HS-5 (cell line): ENCODE measurements at regions not wholly inside any gene's neighbourhood (a gene's known extent, or its start where the extent isn't known, plus 50 kb on each side); places are given as distances from the start of the nearest gene placed in this dataset.
"Not testable (repeated sequence)": the region's sequence is repeated elsewhere in the genome, so short reads cannot be mapped to it uniquely, and the experiment has no call there.

ENCODE experiments used
- DNase-seq: peaks from one replicate; pipeline ENCODE4 v3.0.0-alpha.2; 2012; ENCODE audit warnings: low read depth

DNA sequence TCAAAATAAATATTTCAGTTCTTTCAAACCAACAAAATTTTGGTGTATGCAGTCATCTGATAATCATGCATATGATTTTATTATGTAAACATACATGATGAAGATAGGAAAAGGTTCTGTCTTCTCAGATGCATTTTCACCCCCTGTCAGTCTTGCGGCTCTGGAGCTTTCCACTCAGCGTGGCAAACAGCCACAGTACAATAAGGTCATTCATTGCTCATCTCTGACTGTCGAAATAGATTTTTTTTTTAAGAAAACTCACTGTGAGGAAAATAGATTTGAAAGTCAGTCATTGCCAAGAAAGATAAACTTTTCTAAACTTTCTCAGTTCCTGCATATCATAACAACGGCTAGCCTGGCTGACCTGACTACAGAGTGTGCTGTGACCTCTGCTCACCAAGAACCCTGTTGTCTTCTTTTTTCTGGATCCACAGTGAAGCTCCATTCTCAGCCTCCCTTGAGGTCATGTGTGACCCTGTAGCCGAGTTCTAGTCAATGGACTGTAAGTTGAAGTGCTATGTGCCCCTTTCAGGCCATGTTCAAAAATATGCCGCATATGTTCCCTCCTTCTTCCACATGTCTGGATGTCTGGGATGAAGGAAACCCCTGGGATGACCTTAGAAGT is 519.6 kb downstream of the KLF5 start:
- no peak for DNase-seq

DNA sequence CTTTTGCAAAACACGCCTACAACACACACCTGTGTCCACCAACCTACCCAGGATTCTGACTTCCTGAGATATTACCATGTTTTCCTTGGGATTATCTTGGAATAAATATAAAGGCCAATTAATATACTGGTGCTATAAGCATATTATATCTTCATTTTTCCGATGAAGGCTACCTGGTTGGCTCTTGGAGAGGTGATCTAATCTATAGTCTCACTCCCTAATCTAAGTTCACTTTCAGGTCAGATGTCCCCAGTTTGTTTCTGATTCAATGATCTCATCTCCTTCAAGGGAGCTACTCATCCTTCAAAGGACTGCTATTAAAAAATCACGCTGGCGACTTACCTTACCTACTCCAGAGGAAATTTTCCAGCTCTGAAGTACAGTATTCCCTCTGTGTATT is 517.5 kb downstream of the KLF5 start:
- DNase-seq = no peak

DNA sequence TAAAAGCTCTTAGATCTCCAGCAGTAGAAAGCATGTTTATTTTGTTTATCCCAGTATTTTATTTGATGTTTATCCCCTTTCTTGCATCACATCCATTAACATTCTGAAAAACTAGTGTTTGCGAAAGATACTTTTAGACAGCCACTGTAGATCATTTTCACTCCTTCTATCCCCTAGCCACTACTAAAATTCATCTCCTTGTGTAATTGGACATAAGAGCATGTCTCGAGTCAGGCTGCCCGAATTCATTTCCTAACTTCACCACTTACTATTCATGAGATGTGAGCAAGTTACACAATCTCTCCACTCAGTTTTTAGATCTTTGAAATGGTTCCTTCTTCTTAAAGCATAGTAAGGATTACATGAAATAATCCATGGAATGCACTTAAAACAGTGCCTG is 514.0 kb downstream of the KLF5 start:
- DNase-seq = no peak

DNA sequence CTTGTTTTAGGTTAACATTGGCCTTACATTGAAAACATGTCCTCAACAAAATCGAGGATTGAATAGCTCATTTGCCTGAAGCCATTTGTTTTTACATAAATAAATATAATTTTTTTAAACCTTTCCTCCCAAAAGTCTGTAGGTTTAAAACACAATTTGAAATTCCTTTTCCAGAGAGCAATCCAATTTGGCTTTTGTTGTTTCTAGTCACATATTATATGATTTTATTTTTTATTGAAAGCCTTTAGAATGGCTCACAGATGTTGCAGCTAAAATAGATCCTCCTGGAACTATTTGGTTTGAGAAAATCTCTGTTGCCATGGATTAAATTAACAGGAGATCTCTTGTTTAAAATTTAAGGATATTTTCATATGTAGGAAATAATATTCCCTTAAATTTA is 512.6 kb downstream of the KLF5 start:
- DNase-seq = no peak

DNA sequence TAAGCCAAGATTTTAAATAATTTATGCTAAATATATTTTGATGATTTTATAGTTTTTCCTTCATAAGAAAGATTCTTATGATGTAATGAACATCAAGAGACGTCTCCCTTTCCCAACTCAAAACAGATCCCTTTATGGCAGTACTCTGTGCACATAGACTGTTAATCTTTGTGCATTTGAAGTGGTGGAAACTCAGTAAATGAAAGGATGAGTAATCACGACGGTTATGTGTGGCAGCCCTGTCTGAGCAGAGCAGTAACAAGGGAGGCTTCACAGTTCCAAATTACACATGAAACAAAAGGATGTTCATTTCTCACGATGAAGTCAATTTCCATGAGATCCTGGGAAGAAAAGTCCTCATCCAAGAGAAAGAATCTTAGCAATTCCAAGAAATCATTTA is 498.1 kb downstream of the KLF5 start:
- DNase-seq = no peak

DNA sequence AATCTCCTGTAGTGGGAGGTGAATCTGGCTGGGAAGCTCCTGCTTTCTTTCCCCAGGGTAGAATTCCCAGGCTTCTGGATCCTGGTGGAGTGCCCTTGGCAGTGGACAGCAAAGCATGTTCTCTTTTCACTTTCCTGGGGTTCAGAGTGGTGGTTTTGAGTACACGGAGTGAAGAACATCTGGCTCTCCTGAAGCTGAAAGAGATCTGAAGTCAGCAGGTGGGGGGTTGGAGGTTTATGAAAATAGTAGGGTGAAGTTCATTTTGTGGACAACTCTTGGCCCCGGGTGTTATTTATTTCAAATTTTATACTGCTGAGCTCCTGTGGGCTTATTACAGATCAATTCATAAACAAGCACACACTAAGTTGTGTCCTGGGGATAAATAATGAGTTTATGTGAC is 497.3 kb downstream of the KLF5 start:
- no peak for DNase-seq

DNA sequence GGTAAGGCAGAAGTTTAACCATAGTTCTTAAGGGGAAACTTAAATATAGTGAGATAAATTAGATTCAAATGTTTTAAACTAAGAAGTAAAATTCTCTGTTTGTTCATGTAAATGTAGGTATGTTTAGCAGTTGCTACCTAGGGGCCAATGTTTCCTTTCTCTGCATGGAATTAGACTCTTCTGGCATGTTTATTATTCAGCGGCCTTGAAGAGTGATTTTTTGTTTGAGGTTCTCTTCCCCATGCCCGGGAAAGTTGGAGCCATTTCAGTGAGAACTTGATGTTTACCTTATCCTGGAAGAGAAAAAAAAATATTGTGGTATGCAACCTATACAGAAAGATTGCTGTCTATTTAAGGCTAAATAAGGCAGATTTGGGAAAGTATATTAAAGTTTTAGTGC is 492.9 kb downstream of the KLF5 start:
- no peak for DNase-seq

DNA sequence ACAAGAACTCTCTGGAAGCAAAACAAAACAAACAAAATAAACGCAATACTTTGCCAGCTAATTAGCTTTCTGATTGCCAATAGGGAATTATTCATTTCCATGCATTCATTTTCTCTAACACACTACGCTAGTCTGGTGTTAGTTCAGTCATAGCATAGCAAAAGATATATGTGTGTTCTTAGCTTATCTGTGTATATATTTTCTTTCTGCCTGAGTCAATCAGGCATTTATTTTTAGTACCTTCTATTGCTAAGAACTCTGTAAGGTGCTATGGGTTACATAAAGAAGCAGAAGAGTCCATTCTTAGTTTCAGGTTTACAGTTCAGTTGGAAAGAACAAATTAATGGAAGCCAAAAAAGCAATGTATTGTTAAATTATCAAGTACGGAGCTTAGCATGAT is 490.9 kb downstream of the KLF5 start:
- no peak for DNase-seq

DNA sequence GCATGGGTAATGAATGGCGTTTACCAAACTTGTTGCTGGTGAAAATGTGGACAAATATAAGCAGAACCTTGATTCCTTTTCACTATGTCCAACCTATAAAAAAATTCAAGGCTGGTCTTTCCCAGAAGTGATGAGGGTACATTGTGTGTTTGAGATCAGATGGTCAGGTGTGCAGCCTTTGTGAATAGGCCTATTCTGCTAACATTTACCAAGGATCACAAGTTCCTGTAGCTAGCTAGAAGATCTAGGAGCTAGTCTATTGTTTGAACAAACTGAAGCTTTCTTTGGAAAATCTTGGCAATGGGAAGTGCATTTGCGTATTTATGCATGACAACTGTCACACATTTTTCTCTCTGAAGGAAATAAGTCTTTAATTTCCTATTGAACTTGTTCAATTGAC is 489.6 kb downstream of the KLF5 start:
- DNase-seq = no peak

DNA sequence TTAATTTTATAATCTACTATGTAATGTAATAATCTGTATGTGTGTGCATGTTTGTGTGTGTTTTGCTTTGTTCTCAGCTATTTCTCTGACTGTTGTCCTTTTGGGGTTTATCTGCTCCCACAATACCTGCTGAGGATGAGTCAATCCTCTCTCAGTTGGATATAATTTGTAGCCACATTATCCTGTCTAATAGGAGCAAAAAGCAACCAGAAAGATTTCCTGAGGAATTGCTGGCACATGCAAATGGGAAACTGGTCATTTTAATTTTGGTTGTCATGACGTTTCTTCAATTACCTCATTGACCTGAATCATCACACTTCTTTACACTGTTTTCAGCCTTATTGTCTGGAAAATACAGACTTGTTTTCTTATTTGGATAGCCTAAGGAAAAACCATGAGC is 488.4 kb downstream of the KLF5 start:
- no peak for DNase-seq

DNA sequence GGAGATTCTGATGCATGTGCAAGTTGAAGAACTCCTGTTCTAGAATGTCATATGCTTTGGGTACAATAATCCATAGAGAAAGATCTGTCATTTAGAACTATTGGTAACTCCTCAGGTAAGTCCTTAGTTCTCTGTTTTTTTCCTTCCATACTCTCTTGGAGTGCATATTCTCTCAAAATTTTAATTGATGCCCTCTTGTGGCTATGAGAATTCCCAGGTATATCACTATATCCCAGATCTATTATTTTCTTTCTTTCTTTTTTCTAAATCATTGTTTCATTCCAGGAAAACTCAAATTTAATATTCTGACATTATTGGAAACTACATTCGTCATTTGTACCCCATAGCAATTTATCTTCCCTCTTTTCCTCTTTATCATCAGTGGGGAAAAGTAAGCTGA is 485.4 kb downstream of the KLF5 start:
- DNase-seq = no peak

DNA sequence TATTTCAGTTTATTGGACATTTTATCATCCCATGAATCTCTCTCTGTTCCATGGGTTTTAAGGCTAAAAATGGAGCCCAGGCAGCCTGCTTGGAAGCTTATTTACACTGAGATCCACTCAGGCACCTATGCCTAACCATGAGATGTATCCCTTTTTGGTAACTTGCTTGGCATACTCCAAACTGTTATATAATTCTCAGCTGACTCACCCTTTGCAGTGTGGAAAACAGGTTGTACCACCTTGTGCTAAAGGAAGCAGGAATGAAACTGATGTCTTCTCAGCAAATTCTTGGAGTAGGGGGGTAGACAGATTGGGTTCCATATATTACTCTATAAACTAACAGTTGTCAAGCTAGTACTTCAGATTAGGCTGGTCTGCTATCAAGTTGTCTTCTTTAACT is 483.6 kb downstream of the KLF5 start:
- DNase-seq = no peak

DNA sequence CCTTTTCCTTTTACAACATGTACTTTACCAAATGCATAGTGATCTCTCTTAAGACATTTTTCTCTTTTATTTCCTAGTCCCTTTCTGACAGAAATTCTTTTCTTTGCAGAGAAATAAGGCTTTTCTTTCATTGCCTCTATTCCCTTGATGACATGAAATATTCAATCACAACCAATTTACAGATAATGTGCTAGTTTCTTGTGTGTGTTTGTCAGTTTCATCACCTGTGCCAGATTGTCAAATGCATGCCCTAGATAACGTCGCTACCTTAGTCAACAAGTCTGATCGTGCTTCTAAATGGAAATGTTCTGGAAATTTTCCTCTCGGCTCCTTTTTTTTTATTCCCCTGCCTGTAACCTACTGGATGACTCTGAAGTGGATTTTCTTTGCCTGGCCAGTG is 478.1 kb downstream of the KLF5 start:
- no peak for DNase-seq

DNA sequence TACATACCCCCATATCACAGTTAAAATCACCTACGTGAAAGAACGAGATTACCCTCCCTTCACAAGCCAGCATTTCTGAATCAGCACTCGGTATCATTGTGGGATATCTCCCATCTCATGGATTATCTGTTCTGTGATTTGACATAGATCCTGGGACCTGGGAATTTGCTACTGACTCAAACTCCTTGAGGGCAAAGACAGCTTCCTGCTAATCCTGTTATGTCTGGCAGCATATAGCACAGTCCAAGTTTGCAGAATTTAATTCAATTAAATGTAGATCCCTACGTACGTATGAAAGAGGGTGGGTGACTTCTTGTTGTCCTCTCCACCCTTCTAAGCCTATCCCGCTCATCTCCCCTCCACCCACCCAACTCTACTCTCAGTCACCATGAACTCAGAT is 476.5 kb downstream of the KLF5 start:
- no peak for DNase-seq

DNA sequence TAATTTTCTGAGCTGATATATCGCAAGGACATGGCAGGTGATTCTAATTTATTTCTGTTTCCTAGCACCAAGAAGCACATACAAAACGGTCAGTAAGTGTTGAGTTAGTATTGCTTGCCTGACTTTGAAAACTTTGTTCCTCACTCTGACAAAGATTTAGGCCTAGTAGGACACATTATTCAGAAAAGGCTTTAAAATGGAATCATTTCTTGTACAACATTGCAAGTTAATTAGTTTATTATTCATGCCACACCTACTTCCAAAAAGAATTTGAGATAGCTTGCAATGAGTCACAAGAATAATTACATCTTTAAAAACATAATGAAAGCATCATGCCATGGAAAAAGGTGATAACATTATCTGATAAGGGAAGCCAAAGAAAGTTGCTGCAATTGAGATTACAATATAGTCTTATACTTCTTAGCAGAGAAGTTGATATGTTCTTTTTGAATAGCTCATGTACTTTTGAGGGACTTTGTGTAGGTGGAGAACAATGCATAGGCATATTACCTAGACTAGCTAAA is 474.2 kb downstream of the KLF5 start:
- DNase-seq = no peak

DNA sequence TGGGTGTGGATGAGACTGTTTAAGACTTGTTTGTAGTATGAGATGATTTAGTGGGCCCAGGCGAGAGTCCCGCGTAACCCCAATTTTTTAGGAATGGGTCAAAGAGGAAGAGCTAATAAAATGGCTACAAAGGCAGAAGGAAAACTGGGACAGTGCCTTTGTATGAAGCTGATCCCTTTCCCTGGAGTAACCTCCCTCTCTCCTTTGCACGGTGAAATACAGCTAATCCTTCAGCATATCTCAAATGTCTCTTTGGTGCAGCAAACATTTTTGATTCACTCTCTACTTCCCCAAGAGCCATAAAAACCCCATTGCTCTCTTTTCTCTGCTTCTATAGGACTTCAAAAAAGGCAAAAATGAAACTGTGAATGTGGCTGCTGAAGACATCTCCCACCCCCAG is 473.8 kb downstream of the KLF5 start:
- no peak for DNase-seq

DNA sequence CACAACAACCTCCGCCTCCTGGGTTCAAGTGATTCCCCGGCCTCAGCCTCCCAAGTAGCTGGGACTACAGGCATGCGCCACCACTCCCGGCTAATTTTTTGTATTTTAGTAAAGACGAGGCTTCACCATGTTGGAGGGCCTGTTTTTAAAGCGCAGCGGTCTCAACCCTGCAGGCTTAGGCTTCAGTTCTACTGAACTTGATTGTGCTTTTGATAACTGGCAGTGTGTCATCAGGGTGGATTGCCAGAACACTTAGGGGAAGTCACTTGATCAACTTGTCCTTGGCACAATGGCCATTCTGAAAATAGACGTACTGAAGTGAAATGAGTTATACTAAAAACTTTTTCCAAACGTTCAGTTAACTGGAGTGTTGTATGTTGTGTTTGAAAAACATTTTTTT is 472.2 kb downstream of the KLF5 start:
- no peak for DNase-seq

DNA sequence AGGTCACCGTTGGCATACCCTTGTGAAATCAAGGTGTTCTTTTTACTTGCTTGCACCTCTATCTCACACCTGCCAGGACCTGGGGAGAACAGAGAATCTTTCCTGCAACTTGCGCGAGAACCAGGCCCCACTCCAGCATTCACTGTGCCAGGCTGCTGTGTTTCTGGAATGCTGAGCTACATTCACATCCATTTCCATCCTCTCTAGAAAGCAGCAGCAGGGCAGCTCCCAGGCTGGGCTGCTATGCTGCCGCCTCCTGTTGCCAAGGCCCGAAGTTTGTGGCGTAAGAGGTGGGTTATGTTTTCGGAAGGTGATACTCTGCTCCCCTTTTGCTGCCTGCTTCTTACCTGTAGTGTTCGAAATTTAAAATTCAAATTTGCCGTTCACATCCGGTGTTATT is 464.1 kb downstream of the KLF5 start:
- no peak for DNase-seq

DNA sequence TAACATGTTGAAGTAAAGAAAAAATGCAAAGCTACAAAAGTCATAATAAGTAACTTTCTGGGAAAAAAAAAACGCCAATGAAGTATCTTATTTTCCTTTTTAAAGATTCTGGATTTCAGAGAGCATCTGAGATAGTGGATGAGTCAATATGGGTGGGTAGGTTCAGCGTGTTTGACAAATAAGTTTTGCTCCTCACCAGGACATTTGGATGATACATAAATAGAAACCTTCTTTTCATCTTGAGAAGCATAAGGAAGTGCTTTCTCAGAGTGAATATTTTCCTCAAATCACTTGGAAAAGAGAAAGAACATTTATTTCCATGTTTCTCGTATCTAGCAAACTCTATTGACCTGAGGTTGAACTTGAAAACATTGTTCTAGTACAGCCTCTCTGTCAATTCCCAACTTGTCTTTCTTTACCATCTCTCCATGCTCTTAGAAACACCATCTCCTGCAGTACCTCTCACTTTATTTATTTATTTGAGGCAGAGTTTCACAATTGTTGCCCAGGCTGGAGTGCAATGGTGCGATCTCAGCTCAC is 463.2 kb downstream of the KLF5 start:
- DNase-seq = no peak

DNA sequence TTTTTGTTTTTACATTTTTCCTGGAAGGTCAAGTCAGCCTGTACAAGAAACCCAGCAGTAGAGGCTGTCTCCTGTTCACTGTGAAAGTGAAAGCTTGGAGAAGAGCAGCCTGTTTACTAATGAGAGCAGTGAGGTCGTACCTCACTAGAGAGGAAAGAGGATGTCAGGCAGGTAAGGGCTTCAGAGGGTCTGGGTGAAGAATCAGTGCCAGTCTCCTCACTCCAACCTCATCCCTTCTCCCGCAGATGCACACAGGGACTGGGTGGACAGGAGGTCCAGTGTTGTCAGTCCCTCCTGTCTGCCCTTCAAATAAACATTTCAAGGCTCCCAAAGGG is 462.5 kb downstream of the KLF5 start:
- no peak for DNase-seq

DNA sequence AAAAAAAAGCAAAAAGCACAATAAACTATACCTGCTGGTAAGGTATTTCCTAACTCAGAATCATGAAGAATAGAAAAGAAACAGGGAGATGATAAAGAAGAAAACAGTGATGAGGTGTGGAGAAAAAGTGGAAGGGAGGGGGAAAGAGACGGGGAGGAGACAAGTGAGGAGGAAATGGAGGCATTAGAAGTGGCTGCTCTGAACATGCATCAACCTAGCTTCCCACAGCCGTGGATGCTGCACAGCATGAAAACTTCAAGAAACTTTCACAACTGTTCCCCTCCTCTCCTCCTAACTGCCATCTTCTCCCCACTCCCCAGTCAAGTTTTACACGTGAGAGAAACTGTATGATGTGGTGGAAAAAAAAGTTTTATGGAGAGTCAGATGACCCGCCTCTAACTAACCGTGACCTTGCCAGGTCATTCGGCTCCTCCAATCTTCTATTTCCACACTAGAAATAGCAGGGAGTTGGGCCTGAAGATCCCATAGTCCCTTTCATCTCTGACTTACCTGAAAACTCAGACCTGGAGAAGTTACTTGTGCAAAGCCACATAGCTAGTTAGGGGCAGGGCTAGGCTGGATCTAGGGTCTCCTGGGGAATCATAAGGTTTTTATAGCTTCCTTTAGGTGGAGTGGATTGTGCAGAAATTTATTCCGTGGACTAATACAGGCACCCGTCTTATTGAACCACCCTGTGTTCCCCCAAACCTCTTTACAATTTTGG is 461.9 kb downstream of the KLF5 start:
- DNase-seq = no peak

DNA sequence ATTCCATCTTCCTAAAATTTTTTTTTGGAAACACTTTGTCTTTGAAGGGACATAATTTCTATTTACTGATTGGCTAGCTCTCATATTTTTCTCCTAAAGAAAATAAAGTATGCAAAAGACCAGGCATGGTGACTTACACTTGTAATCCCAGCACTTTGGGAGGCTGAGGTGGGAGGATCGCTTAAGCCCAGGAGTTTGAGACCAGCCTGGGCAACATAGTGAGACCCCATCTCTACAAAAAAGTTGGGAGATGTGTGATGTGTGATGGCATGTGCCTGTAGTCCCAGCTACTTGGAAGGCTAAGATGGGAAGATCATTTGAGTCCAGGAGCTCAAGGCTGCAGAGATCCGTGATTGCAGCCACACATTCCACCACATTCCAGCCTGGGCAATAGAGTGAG is 461.3 kb downstream of the KLF5 start:
- not testable (repeated sequence) for DNase-seq

DNA sequence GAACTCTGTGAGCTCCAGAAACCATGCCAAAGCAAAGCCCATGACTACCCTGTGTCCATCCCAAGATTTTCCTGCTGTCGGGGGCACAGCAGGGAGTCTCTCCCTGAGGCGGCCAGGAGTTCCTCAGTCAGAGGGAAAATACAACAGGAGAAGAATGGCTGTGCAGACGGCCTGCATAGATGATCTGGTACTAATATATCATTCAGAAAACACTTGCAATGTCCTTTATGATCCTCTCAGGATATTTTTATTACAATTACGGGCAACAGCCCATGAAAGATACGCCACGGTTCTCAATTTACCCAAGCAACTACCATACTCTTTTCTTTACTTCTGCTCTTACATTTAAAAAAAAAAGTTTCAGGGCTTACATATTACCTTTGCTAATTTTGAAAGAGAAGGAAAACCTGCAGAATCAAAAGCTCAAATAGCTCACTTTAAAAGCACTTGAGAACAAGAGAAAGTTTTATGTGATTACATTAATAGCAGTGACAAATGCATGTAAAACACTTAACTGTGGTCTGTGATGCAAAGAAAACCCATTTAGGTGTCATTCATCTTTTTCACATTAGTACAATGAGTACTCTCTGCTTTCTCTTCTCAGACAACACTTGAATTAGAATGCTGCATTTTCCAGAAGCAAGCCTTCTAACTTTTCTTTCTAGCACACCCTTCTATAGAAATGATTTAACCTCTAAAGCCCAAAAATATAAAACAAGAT is 460.8 kb downstream of the KLF5 start:
- DNase-seq = no peak
